Subcutaneous abdominal adipose tissue (tissue), 5 donors: ENCODE measurements at regions not wholly inside any gene's neighbourhood (a gene's known extent, or its start where the extent isn't known, plus 50 kb on each side); places are given as distances from the start of the nearest gene placed in this dataset.

Source experiments
- H3K27ac ChIP-seq: one replicate; pipeline ENCODE4 v1.7.0; 2013; ENCODE audit warnings: low read depth, mild to moderate bottlenecking, inconsistent platforms, low read length, moderate library complexity
- H3K27me3 ChIP-seq, 5 donors: one replicate each; pipeline ENCODE4 v1.7.0; 2013; ENCODE audit warnings: low read length in 5 of 5, inconsistent platforms in 1 of 5; ENCODE audit not compliant: control insufficient read depth in 5 of 5, insufficient read depth in 4 of 5
- H3K36me3 ChIP-seq, 5 donors: one replicate each; pipeline ENCODE4 v1.7.0; 2013; ENCODE audit warnings: low read length in 5 of 5; ENCODE audit not compliant: control insufficient read depth in 5 of 5, insufficient read depth in 5 of 5
- H3K4me1 ChIP-seq, 5 donors: one replicate each; pipeline ENCODE4 v1.7.0; 2013; ENCODE audit warnings: low read length in 5 of 5, mild to moderate bottlenecking in 3 of 5, moderate library complexity in 1 of 5; ENCODE audit not compliant: control insufficient read depth in 5 of 5, insufficient read depth in 5 of 5
- H3K4me3 ChIP-seq, 5 donors: one replicate each; pipeline ENCODE4 v1.7.0; 2013; ENCODE audit warnings: low read length in 5 of 5, low read depth in 1 of 5
- H3K9ac ChIP-seq, 5 donors: one replicate each; pipeline ENCODE4 v1.7.0; 2013; ENCODE audit warnings: low read length in 5 of 5, mild to moderate bottlenecking in 4 of 5, moderate library complexity in 3 of 5
- H3K9me3 ChIP-seq, 5 donors: one replicate each; pipeline ENCODE4 v1.7.0; 2013; ENCODE audit warnings: low read length in 5 of 5; ENCODE audit not compliant: control insufficient read depth in 5 of 5
- donor health status: healthy.
- donor health status: healthy.
- donor health status: healthy.
- donor health status: healthy.
- donor health status: healthy.

DNA sequence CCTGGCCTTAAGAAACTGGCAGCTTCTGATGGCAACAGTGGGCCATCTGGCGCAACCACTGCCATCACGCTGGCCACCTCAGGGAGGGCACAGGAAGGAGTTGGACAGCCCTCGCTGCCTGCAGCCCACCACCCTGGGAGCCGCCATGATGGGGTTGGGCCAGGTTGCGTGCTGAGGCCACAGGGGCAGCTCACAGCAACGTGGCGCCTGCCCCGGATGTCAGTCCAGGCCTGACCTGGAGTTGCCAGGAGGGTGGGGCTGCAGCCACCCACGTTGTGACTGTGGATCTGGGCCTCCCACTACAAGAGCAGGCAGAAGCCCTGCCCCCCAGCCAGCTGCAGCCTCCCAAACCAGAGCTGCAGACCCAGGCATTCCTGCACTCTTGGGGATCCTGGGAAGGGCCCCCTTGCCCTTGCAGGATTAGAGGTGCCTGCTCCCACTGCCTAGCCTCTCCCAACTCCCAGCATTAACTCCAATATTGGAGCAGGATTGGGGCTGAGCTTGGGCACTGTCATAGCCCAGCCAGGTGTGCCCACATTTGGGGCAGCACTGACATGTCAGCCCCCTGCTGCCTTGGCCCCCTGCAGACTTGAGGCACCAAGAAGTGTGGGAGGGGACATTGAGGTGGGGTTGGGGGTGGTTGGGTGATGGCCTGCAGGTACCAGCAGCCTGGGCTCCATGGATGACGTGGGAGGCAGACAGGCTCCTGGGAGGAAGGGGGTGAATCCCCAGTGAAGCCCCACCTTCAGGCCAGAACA, 468.9 kb upstream of the CCDC54 start:
- peaks cover 0 to under 1% (median 0%) of the 10 kb centered on the region in 5 donors for H3K4me1 ChIP-seq
- H3K27me3 ChIP-seq = no peaks in the 10 kb centered on the region
- peaks cover 0 to 4% (median 0%) of the 10 kb centered on the region in 5 donors for H3K9me3 ChIP-seq
- no peak overlapping the region for H3K27ac ChIP-seq
- no peaks in the 10 kb centered on the region for H3K36me3 ChIP-seq
- H3K4me3 ChIP-seq = no peak overlapping the region
- no peak overlapping the region for H3K9ac ChIP-seq

DNA sequence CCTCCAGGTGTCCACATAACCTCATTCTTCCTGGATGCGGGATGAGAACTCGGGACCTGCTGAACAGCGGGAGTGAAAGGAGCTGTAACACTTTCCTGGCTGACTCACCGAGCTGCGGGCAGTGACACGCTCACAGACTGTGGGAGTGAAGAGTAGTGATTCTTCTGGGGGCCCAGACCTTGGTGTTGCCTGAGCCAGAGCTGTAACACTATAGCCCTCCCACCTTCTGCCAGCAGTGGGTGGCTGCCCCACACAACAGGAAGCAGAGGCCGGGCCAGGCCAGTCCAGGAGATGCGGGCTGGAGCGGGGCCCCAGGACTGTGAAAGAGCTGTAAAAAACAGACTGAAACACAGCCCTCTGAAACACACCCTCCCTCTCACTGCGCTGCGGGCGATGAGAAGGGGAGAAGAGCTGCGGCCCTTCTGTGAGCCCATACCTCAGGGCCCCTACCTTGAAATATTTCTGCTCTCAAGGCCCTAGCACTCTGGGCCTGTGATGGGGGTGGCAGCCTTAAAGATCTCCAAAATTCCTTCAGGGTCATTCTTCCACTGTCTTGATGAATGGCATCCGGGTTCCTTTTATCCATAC, 464.0 kb upstream of the CCDC54 start:
- Histone ChIP-seq H3K36me3 (no peaks in the 10 kb centered on the region), H3K27ac (no peak overlapping the region), H3K27me3 (no peaks in the 10 kb centered on the region), H3K9me3 (peaks cover 0 to 4% (median 0%) of the 10 kb centered on the region in 5 donors), H3K4me3 (no peak overlapping the region), H3K4me1 (peaks cover 0 to 8% (median 0%) of the 10 kb centered on the region in 5 donors), H3K9ac (no peak overlapping the region)

DNA sequence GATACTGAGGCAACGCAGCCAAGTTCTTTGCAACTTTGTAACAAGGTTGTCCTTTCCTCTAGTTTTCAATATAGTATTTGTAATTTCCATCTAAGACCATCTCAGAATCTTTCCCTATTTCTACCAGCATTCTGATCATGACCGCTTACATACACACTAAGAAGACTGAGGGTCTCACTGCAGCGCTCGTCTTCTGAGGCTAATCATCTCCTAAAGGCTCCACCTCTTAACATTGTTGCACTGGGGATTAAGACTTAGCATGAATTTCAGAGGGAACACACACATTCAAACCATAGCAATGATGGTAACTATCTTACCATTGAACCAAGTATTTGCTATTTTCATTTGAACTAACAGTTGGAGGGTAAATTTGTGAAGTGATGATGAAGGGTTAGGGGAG, 463.3 kb upstream of the CCDC54 start:
- Histone ChIP-seq H3K4me1 (peaks cover 0 to 8% (median 0%) of the 10 kb centered on the region in 5 donors), H3K27me3 (no peaks in the 10 kb centered on the region), H3K4me3 (no peak overlapping the region), H3K9ac (no peak overlapping the region), H3K36me3 (no peaks in the 10 kb centered on the region), H3K27ac (no peak overlapping the region), H3K9me3 (peaks cover 0 to 2% (median 0%) of the 10 kb centered on the region in 5 donors)

DNA sequence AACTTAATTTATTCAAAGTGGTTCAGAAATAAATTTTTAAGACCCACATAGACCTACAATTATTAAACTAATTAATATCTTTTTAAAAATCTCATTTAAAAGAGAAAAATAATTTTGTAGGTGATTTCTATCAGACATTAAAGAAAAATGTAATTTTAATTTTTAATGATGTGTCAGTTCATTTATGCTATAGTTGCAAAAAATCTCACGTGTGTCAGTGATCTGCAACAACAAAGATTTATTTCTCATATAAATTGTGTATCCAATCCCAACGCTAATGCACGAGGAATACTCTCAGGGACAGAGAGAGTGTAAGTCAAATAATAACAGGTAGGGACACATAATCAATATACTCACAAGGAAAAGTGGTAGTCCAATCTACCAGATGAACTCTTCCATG, 456.6 kb upstream of the CCDC54 start:
- no peaks in the 10 kb centered on the region for H3K9me3 ChIP-seq
- H3K36me3 ChIP-seq = no peaks in the 10 kb centered on the region
- no peaks in the 10 kb centered on the region for H3K4me1 ChIP-seq
- H3K9ac ChIP-seq = no peak overlapping the region
- H3K27me3 ChIP-seq = no peaks in the 10 kb centered on the region
- no peak overlapping the region for H3K4me3 ChIP-seq
- H3K27ac ChIP-seq = no peak overlapping the region

DNA sequence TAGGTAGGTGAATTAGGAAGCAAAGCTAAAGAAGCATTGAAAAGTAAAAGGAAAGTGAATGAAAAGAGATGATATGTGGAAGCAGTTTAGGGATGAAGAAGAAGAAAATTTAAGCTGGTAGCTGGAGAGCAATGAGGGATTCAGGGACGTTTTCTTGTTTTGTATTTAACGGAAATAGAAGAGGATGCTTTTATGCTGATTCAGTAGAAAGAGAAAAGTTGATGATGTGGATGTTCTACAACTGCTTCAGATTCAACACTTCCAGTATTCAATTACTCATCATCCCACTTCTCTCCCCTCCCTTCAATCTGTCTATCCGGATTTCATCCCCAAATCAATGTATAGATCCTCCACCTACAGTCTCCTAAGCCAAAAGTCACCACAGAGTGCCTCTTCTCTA, 448.2 kb upstream of the CCDC54 start:
- Histone ChIP-seq H3K27ac (no peak overlapping the region), H3K4me3 (no peak overlapping the region), H3K9ac (no peak overlapping the region), H3K4me1 (no peaks in the 10 kb centered on the region), H3K36me3 (no peaks in the 10 kb centered on the region), H3K9me3 (peaks cover 0 to 2% (median 1%) of the 10 kb centered on the region in 5 donors), H3K27me3 (no peaks in the 10 kb centered on the region)

DNA sequence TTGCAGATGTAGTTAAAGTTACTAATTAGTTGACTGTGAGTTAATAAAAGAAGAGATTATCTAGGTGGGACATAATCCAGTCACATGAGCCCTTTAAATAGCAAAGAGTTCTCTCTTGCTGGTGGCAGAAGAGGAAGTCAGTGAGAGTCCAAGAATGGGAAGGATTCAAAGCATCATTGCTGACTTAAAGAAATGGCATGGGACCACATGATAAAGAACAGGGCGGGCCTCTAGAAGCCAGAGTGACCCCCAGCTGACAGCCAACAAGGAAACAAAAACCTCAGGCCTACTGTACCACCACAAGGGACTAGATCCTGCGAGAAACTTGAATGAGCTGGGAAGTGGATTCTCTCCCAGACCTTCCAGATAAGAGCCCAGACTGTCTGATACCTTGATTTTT, 447.2 kb upstream of the CCDC54 start:
- H3K9ac ChIP-seq = no peak overlapping the region
- H3K4me3 ChIP-seq = no peak overlapping the region
- no peak overlapping the region for H3K27ac ChIP-seq
- no peaks in the 10 kb centered on the region for H3K36me3 ChIP-seq
- H3K4me1 ChIP-seq = no peaks in the 10 kb centered on the region
- peaks cover 0 to 10% (median 8%) of the 10 kb centered on the region in 5 donors for H3K9me3 ChIP-seq
- H3K27me3 ChIP-seq = no peaks in the 10 kb centered on the region

DNA sequence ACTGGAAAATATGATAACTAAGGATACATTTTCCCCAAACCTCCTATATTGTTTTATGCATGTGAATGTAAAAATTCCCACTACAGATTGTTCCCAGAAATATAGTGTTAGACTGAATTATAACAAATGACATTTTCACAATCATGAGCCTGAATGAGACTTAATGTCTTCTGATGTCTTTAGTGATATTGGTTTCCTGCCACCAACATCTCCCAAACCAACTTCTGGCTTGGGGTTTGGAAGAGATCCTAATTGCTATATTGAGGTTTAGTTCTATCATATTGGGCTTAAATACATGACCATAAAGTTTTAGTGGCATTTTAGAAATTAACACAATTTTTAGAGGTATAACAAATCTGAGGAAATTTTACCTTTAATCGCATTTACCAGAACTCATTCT, 445.3 kb upstream of the CCDC54 start:
- H3K9me3 ChIP-seq = peaks cover 0 to 10% (median 8%) of the 10 kb centered on the region in 5 donors
- no peaks in the 10 kb centered on the region for H3K4me1 ChIP-seq
- no peak overlapping the region for H3K9ac ChIP-seq
- no peak overlapping the region for H3K4me3 ChIP-seq
- no peaks in the 10 kb centered on the region for H3K36me3 ChIP-seq
- H3K27me3 ChIP-seq = no peaks in the 10 kb centered on the region
- H3K27ac ChIP-seq = no peak overlapping the region

DNA sequence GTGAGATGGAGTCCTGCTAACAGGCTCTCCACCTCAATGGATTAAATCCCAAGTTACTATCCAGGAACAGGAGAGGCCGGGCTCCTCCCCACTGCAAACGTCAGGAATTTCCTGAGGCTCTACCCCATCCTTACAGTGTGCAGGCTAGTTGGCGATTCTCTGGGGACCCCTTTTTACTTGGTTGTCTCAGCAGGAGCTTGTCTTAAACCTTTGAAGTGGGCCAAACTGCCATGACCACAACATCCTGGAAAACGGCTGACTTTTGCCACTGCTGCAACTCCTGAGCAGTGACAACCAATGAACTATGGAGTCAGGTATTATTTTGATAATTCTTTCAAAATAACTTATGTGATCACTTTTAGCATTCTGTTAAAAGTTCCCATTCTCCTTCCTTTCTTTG, 440.9 kb upstream of the CCDC54 start:
- Histone ChIP-seq H3K36me3 (no peaks in the 10 kb centered on the region), H3K4me1 (no peaks in the 10 kb centered on the region), H3K9ac (no peak overlapping the region), H3K4me3 (no peak overlapping the region), H3K27ac (no peak overlapping the region), H3K9me3 (peaks cover 0 to 10% (median 8%) of the 10 kb centered on the region in 5 donors), H3K27me3 (no peaks in the 10 kb centered on the region)

DNA sequence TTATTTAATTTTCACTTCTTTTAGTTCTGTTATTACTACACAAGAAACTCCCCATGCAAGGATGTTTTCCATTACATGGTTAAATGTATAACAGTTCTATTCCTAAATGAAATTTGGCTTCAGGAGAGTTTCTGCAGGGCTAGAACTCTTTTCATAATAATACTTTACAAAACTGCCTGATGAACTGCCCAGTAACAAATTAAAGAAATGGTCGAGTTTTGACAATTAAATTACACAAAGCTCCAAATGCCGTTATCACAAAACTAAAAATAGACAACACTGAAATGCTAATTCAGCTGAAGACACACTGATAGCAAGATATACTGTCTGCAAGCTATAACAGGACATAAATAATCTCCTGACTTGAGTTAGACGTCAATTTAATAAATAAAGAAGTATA, 435.2 kb upstream of the CCDC54 start:
- no peaks in the 10 kb centered on the region for H3K9me3 ChIP-seq
- H3K4me1 ChIP-seq = peaks cover 0 to 15% (median 0%) of the 10 kb centered on the region in 5 donors
- H3K27me3 ChIP-seq = no peaks in the 10 kb centered on the region
- H3K9ac ChIP-seq = no peak overlapping the region
- H3K27ac ChIP-seq = no peak overlapping the region
- H3K36me3 ChIP-seq = no peaks in the 10 kb centered on the region
- H3K4me3 ChIP-seq = no peak overlapping the region

DNA sequence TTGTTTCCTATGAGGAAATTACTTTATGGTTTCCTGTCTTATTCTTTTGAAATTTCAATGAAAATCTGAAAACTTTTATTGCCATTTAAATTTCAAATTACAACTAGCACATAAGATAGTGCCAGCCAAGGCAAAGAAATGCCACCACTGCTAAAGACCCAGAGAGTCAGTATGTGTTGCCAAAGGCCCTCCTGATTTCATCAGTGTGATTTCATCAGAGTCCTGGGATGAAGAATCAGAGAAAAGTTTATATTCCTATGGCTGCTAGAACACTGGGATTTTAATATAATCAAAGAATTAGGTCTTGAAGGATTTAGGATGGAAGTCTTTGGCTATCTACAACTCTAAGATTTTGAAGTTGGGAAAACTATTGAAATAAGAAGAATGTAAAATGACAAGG, 434.2 kb upstream of the CCDC54 start:
- H3K27me3 ChIP-seq = no peaks in the 10 kb centered on the region
- no peak overlapping the region for H3K9ac ChIP-seq
- H3K4me3 ChIP-seq = no peak overlapping the region
- H3K36me3 ChIP-seq = no peaks in the 10 kb centered on the region
- H3K9me3 ChIP-seq = no peaks in the 10 kb centered on the region
- H3K27ac ChIP-seq = no peak overlapping the region
- peaks cover 0 to 15% (median 0%) of the 10 kb centered on the region in 5 donors for H3K4me1 ChIP-seq
